Hepatic stellate cell (primary cell): ENCODE measurements at regions not wholly inside any gene's neighbourhood (a gene's known extent, or its start where the extent isn't known, plus 50 kb on each side); places are given as distances from the start of the nearest gene placed in this dataset.

Source experiments
- DNase-seq: peaks from one replicate; pipeline ENCODE4 v3.0.0; 2011; ENCODE audit warnings: low spot score

- DNase-seq = no peak
These were observed 117.0 kb upstream of the CCDC54 start for GRCh38 chr3:107260207-107260606.

- peak; percentile 18 for DNase-seq
These were observed 113.8 kb upstream of the CCDC54 start for GRCh38 chr3:107263269-107264021.

- no peak for DNase-seq
These were observed 112.4 kb upstream of the CCDC54 start for GRCh38 chr3:107264888-107265287.

- no peak for DNase-seq
These were observed 111.7 kb upstream of the CCDC54 start for GRCh38 chr3:107265526-107265925.

- no peak for DNase-seq
These were observed 108.8 kb upstream of the CCDC54 start for GRCh38 chr3:107268469-107268868.

GRCh38 chr3:107269136-107269535 lies 108.1 kb upstream of the CCDC54 start:
- no peak for DNase-seq

- peak; percentile 19 for DNase-seq
These were observed 105.4 kb upstream of the CCDC54 start for GRCh38 chr3:107271787-107272387.

GRCh38 chr3:107272471-107272870 lies 104.8 kb upstream of the CCDC54 start:
- no peak for DNase-seq

GRCh38 chr3:107272885-107273284 lies 104.4 kb upstream of the CCDC54 start:
- no peak for DNase-seq

- no peak for DNase-seq
These were observed 103.5 kb upstream of the CCDC54 start for GRCh38 chr3:107273771-107274170.

- DNase-seq = no peak
These were observed 101.7 kb upstream of the CCDC54 start for GRCh38 chr3:107275511-107275910.

- DNase-seq = no peak
These were observed 93.3 kb upstream of the CCDC54 start for GRCh38 chr3:107283948-107284347.

GRCh38 chr3:107284612-107285011 lies 92.6 kb upstream of the CCDC54 start:
- DNase-seq = no peak

GRCh38 chr3:107285197-107285596 lies 92.0 kb upstream of the CCDC54 start:
- no peak for DNase-seq

- DNase-seq = no peak
These were observed 87.9 kb upstream of the CCDC54 start for GRCh38 chr3:107289354-107289753.

- no peak for DNase-seq
These were observed 83.1 kb upstream of the CCDC54 start for GRCh38 chr3:107294117-107294516.

- DNase-seq = no peak
These were observed 79.6 kb upstream of the CCDC54 start for GRCh38 chr3:107297597-107297996.

- DNase-seq = no peak
These were observed 70.0 kb upstream of the CCDC54 start for GRCh38 chr3:107307205-107307604.

- DNase-seq = no peak
These were observed 68.5 kb upstream of the CCDC54 start for GRCh38 chr3:107308716-107309115.

- DNase-seq = no peak
These were observed 67.9 kb upstream of the CCDC54 start for GRCh38 chr3:107309312-107309711.

- DNase-seq = no peak
These were observed 63.5 kb upstream of the CCDC54 start for GRCh38 chr3:107313711-107314110.

- no peak for DNase-seq
These were observed 62.1 kb upstream of the CCDC54 start for GRCh38 chr3:107315141-107315540.

GRCh38 chr3:107323723-107324122 lies 53.5 kb upstream of the CCDC54 start:
- DNase-seq = no peak

GRCh38 chr3:107325446-107325845 lies 51.8 kb upstream of the CCDC54 start:
- DNase-seq = no peak
